ENCODE measurements at regions not wholly inside any gene's neighbourhood (a gene's known extent, or its start where the extent isn't known, plus 50 kb on each side); places are given as distances from the start of the nearest gene placed in this dataset.
"Not testable (repeated sequence)": the region's sequence is repeated elsewhere in the genome, so short reads cannot be mapped to it uniquely, and the experiment has no call there.

GRCh38 chr4:27978427-27979109 is 1117.9 kb downstream of the STIM2 start:
- not testable (repeated sequence) for TF ChIP-seq POLR2A, CTCF (IDR thresholded peaks at IDR 0.05)

All from body of pancreas (tissue), 4 donors.